ENCODE measurements at regions not wholly inside any gene's neighbourhood (a gene's known extent, or its start where the extent isn't known, plus 50 kb on each side); places are given as distances from the start of the nearest gene placed in this dataset.

GRCh38 chr1:234927971-234928640, 200.5 kb downstream of the TOMM20 start:
- no peaks in the 10 kb centered on the region for H3K27me3 ChIP-seq
- H3K9me3 ChIP-seq, result no peaks in the 10 kb centered on the region
- H3K36me3 ChIP-seq, result no peaks in the 10 kb centered on the region
- DNase-seq (ENCODE audit: low spot score in 2 of 2), result no peak
- H3K27ac ChIP-seq, result no peak overlapping the region
- intact Hi-C loops (cut with DNase I; ENCODE audit: low total_unique reads), result loop anchor here (10.0 kb wide), 1 partner anchor 203 kb away; no protein-coding TSS in a partner anchor
- H3K4me1 ChIP-seq, result peaks cover 0 to 12% of the 10 kb centered on the region in 2 donors
- H3K4me3 ChIP-seq, result no peak overlapping the region
- TF ChIP-seq POLR2A (IDR thresholded peaks at IDR 0.05) (no peak), CTCF (IDR thresholded peaks at IDR 0.05) (no peak), POLR2AphosphoS5 (IDR thresholded peaks at IDR 0.05) (no peak)

DNA sequence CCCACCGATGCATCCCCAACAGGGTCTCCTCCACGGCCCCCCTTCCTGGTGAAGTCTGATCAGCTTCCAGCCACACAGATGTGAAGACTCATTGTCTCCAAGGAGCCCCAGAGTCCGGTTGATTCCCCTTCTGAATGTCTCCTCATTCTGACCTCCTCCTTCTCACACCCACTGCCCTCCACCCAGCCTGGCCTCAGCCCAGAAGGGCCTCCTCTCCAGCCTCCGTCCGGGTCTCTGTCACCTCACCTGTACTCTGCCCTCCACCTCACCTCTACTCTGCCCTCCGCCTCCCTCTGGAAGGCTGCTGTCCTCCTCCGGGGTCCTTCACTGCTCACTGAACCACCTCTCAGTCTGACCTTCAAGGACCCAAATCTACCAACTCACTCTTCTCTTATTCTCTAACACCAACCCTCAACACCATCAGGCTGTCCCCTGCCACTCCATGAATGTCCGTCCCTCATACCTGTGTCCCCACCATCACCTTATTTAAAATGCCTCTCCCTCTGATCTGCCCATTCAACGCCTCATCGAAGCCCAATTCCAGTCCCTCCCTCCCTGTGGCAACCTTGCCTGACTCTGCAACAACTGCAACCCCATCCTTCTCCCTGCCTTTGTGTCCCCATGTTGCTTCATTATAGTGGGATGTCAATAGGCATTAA, 201.2 kb downstream of the TOMM20 start:
- DNase-seq (ENCODE audit: low spot score in 2 of 2), result no peak
- no peak for TF ChIP-seq CTCF (IDR thresholded peaks at IDR 0.05)
- no peak for TF ChIP-seq POLR2AphosphoS5 (IDR thresholded peaks at IDR 0.05)
- TF ChIP-seq POLR2A (IDR thresholded peaks at IDR 0.05), result no peak
- H3K4me1 ChIP-seq, result peaks cover 0 to 12% of the 10 kb centered on the region in 2 donors
- peak overlapping the region in 1 of 3 donors; percentile 27 for H3K4me3 ChIP-seq
- H3K36me3 ChIP-seq, result no peaks in the 10 kb centered on the region
- H3K27ac ChIP-seq, result peak overlapping the region; percentile 64 to 77
- no peaks in the 10 kb centered on the region for H3K9me3 ChIP-seq
- intact Hi-C loops (cut with DNase I; ENCODE audit: low total_unique reads), result loop anchor here (10.0 kb wide), 1 partner anchor 203 kb away; no protein-coding TSS in a partner anchor
- no peaks in the 10 kb centered on the region for H3K27me3 ChIP-seq

GRCh38 chr1:234926559-234927311, 201.9 kb downstream of the TOMM20 start:
- no peak for DNase-seq (ENCODE audit: low spot score in 2 of 2)
- no peaks in the 10 kb centered on the region for H3K9me3 ChIP-seq
- H3K27ac ChIP-seq, result peak overlapping the region; percentile 64 to 77
- no peaks in the 10 kb centered on the region for H3K27me3 ChIP-seq
- TF ChIP-seq POLR2AphosphoS5 (IDR thresholded peaks at IDR 0.05), result no peak
- TF ChIP-seq POLR2A (IDR thresholded peaks at IDR 0.05), result no peak
- TF ChIP-seq CTCF (IDR thresholded peaks at IDR 0.05), result no peak
- peak overlapping the region in 1 of 3 donors; percentile 27 for H3K4me3 ChIP-seq
- intact Hi-C loops (cut with DNase I; ENCODE audit: low total_unique reads), result loop anchor here (10.0 kb wide), 1 partner anchor 202 kb away; no protein-coding TSS in a partner anchor
- H3K4me1 ChIP-seq, result peaks cover 0 to 12% of the 10 kb centered on the region in 2 donors
- H3K36me3 ChIP-seq, result no peaks in the 10 kb centered on the region

- no peaks in the 10 kb centered on the region for H3K27me3 ChIP-seq
- no peaks in the 10 kb centered on the region for H3K9me3 ChIP-seq
- H3K4me1 ChIP-seq, result peaks cover 0 to 12% of the 10 kb centered on the region in 2 donors
- TF ChIP-seq CTCF (IDR thresholded peaks at IDR 0.05), result no peak
- H3K4me3 ChIP-seq, result no peak overlapping the region
- H3K27ac ChIP-seq, result peak overlapping the region; percentile 64 to 77
- no peaks in the 10 kb centered on the region for H3K36me3 ChIP-seq
- no peak for DNase-seq (ENCODE audit: low spot score in 2 of 2)
- intact Hi-C loops (cut with DNase I; ENCODE audit: low total_unique reads), result loop anchor here (10.0 kb wide), 1 partner anchor 201 kb away; no protein-coding TSS in a partner anchor
Measured at GRCh38 chr1:234926264-234926558, 202.4 kb downstream of the TOMM20 start.

Data from breast epithelium (tissue), 4 donors.